ENCODE measurements at regions not wholly inside any gene's neighbourhood (a gene's known extent, or its start where the extent isn't known, plus 50 kb on each side); places are given as distances from the start of the nearest gene placed in this dataset.

DNA sequence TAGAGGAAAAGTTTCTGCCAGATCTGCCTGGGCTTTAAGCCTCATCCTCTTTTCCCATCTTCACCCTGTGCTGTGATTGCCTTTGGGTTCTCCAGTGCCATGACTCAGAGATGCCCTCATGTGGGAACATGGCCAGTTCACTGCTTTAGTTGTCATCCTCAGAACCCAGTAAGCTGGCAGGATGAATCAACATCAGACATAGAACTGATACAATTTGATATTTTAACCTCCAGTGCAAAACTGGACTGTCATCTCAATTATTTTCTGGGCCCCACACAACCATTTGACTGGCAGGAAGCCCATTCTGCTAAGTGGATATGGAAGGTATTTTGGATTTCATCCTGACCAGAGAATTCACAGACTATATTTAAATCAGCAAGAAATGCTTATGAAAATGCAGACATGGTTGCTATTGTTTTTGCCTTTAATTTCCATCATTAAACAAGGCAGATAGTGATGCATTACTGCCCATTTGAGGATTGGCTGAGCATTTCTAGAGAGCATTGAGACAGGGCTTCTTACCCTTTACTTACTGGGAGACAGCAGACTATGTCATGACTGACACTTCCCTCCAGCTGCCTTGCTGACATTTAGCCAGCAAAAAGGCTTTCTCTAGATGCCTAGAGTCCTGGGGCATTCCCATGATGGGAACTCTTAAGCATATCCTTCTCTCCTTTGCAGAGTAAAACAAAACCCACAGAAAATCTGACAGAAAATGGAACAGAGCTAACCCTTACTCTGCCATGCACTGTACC is 327.1 kb upstream of the MTNR1B start:
- DNase-seq = no peak
- intact Hi-C loops (cut with DNase I) = no loop called here

DNA sequence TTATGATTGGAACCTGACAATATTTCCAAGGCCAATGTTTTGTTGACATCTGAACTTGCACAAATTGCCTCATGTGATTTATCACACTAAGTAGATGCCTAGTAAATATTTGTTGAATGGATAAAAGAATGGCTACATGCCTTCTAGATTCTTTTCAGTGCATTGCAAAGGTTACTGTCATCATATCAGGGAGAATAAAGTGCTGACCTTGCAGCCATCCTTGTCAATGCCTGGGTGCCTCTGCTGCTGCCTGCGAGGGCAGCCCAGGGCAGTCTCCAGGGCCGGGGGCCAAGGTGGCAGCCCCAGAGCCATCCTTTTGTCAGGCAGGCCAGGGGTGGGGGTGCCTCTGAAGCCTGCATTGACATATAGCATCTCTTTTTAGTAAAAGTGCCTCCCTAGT is 325.6 kb upstream of the MTNR1B start:
- DNase-seq = no peak
- intact Hi-C loops (cut with DNase I) = no loop called here

DNA sequence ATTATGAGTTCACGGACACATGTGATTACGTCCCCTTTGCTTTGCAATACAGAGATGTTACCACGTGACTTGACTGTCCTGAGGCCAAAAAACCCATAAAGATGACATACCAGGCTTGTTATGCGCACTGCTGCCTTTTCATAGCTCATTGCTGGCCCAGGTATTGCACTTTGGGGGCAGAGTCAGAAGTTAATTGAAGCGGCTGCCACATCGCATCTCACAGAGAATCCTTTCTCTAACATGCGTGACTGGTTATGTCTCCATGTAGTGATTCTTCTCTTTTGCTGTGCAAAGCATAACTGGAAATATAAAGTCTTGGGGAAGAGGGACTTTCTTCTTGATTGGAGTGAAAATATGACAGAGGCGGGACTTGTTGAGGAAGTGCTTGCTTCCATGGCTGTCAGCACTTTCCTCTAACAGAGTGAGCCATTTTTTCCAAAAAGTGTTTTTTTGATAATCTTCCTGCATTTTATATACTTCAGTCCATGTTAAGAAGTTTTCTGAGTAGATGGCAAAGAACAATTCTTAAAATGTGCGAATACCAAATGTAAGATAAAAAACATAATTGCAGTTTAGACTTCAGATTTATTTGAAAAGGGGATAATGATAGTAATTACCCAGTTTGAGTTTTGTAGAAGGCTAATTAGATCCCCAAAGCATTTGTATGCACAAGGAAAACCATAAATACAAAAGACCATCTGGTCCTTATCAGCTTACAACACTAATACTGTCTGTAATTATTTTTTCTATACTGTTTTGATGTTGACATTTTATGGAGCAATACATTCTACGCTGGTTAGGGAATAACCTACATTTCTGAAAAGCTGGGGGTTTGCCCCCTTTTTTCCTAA is 324.6 kb upstream of the MTNR1B start:
- intact Hi-C loops (cut with DNase I) = no loop called here
- no peak for DNase-seq

DNA sequence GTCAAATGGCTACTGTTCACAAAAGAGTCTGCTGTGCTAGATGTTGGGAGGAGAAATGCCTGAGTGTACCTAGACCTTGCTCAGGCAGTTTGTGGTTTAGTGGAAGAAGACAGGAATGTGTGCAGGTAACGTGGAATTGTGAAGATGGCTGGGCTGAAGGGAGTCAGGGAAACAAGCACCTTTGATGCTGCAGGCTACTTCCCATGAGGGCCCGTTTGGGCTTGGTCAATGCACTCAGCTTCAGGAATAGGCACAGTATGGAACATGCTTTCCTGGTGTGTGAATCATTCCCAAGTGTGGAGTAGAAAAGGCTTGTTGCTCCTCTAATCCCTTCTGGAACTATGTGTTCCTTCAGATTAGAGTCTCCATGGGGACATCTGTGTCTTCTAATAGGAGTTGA is 318.3 kb upstream of the MTNR1B start:
- DNase-seq = no peak
- intact Hi-C loops (cut with DNase I) = no loop called here

DNA sequence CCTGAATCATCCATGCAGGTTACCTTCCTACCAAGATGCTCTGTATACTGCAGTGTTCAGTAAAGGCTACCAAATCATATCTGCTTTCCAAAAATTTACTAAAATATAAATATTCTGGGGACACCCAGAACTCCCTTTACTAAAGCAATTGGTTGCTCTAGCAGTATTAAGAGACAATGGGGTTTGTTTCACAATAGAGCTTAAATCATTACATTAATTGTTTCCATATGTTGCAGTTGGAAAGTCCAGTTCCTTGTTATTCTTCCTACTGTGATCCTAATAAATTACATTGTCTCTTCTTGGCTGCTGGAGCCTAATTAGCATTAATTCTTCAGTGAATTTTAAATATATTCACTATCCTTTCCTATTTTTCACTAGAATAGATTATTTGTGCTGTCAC is 316.0 kb upstream of the MTNR1B start:
- intact Hi-C loops (cut with DNase I) = no loop called here
- no peak for DNase-seq

DNA sequence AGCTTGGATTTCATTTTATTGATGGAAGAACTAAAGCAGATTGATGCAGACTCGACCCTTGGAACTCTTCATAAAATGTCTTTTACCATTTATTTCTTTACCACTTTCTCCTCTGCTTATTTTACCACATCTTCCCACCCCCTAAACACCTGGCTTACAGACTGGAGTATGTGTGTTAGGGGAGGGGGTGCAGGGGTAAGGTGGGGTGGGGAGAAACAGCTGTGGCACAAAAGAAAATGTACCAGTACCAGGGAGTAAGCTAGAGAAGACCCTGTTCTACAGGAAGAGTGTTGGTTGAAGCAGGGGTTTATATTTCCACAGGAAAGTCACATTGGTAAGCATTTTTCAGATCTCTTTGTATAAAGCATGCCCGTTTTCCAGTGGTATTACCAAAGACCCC is 312.7 kb upstream of the MTNR1B start:
- intact Hi-C loops (cut with DNase I) = no loop called here
- DNase-seq = no peak

DNA sequence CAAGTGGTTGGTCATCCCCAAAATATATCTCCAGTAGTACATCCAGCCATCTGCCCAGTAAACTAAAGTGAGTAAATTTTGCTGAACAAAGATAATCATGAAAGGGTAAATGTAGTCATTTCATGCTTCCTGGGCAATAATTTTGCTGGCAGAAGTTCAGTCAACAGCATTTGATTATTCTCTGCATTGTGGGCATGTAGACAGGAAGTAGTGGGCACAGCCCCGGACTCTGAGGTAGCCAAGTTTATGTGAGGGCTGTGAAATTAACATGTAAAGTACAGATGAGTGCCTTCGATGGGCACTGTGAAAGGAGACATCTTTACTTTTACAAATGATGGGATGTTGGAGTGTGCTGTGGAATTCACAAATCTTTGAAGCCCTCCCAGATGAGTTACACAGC is 312.2 kb upstream of the MTNR1B start:
- intact Hi-C loops (cut with DNase I) = no loop called here

DNA sequence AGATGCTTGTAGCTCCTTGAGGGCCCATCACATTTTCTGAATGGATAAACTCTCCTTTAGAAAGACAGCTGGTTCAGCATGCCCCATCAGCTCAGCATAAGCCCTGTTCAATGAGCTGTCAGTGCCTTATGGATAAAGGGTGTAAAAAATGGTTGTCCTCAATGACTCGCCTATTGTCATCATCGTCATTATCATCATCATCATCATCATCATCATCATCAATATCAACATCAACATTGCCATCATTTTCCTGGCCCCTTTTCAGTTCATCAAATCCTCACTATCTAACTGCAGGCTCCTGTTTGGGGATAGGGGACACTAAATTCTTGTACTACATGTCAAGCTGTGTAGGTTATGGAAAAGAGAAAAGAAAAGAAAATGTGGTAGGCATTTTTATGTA is 310.7 kb upstream of the MTNR1B start:
- no peak for DNase-seq
- intact Hi-C loops (cut with DNase I) = no loop called here

More for the DNA sequence above, 312.2 kb upstream of the MTNR1B start:
- DNase-seq = no peak

DNA sequence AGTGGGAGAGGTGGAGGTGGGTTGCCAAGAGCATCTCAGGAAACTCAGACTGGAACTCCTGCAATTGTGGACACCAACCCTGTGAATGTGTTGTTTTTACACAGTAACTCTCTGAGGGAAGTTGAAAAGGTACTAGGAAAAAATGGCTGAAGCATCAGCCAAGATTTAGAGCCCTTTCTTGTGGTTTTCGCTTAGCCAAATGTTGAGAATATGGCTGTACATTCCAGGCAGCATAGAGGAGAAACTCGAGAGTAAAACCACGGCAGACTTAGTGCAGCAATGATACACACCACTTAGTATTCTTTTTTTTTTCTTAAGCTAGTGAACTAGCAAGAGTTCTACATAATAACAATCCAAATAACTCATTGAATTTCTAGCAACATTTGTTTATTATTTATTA is 309.7 kb upstream of the MTNR1B start:
- intact Hi-C loops (cut with DNase I) = no loop called here
- DNase-seq = no peak

DNA sequence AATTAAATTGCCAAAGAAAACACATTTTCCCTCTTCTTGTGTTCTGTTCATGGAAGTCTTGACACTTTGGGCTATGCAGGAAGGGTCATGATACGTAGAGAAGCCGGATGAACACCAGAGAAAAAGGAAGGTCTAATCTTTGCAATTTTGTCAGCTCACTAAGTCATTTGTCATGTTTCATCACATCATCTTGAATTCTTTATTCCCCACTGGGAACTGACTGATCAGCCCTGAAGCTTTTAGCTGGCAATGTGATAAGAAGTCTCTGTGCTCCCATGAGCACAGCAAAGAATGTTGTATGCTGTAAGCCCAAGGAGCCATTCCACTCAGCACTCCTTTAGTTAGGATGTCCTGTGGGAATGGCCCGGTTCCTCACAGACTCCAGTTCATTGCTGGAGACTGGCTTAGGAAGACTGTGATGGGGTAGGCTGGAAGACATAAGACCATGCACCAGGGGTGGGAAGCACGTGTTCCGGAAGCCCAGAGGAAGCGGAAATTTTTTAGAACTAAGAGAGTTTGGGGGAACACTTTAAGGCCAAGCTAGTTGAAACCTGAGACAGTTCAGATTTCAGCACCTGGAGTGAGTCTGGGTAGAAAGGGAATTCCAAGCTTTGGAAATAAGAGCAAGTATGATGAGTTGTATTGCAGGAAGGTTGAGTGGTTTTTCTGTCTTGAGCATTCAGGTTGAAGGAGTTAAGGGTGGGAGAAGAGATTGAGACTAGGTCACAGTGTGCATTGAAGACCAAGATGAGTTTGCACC is 306.7 kb upstream of the MTNR1B start:
- intact Hi-C loops (cut with DNase I) = no loop called here
- DNase-seq = no peak

DNA sequence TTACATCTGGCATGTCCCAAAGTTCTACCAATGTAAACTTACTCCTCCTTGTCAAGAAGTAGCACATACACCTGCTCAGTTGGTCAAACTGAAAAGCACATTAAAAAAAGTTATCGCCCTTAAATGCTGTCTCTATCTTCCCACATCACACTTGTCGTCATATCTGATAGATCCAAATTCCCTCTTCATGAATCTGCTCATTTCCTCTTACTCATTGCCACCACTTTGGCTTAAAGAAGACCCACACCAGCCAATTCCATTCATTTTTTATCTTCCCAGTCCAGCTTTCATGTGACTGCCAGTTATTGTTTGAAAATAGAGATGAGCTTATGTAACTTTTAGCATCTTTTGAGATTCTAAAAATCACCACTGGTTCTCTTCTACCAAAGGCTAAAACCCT is 305.9 kb upstream of the MTNR1B start:
- intact Hi-C loops (cut with DNase I) = no loop called here
- DNase-seq = no peak

DNA sequence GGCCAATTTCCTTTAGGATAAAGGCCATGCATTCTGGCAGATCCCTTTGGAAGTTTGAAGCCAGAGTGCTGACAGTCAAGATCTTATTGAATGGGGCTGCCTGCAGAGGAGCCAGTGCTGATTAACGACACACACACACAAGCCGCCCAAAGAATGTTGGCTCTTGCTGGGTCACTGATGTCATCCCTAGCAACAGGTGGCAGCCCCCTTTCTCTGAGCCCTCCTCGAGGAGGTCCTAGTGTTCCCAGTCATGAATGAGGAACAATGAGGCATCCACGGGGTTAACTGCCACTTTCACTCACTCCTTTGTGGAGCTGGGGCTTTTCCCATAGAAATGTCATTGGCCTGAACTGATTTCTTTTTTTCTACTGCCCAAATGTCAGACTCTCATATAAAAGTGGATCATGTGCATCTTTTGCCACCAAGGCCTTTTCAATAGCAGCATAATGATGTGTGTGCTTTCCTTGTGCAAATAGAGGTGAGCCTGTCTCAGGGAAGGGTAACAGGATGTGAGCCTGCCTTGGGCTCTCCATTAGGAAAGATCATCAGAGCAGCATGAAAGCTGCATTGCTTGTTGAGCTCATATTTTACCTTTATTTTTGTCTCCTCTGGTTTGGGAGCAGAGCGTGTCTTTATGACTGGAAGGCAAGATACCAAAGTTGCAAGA is 301.8 kb upstream of the MTNR1B start:
- peak in 2 of 10 donors; percentile 6 to 45 for DNase-seq
- intact Hi-C loops (cut with DNase I) = no loop called here

DNA sequence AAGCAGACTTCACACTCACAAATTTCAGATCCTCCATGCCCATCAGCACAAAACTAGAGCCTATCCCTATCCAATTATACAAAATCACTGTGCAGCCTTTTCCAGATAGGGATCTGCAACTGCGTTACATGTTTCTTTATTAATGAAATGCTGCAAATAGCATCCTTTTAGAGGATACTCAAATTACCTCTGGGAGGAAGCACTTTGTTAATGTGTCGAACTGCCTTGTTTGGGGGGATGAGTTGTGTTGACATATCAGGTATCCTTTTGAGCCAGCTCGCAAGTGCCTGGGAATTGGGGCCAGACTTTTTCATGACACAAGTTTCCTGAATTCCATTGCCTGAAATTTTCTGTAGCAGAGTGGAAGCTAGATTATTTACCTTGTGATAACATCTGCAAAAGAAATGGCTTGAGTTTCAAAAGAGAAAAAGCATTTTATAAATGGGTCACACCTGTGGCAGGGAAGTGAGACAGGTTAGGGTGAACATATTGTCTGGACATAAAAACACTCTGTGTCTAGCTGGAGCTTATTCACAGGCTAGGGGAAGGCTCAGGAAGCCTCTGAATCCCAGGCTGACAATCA is 299.1 kb upstream of the MTNR1B start:
- intact Hi-C loops (cut with DNase I) = no loop called here

DNA sequence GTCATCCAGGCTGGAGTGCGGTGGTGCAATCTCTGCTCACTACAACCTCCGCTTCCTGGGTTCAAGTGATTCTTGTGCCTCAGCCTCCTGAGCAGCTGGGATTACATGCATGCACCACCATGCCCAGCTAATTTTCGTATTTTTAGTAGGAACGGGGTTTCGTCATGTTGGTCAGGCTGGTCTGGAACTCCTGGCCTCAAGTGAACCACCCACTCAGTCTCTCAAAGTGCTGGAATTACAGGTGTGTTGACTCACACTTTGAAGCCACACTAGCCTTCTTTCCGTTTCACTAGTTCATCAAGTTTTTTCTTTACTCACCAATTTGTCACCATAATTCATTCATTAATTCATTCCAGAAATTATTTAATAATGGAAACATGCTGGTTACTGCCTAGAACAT is 298.4 kb upstream of the MTNR1B start:
- no peak for DNase-seq
- intact Hi-C loops (cut with DNase I) = no loop called here

More for the DNA sequence above, 299.1 kb upstream of the MTNR1B start:
- no peak for DNase-seq

DNA sequence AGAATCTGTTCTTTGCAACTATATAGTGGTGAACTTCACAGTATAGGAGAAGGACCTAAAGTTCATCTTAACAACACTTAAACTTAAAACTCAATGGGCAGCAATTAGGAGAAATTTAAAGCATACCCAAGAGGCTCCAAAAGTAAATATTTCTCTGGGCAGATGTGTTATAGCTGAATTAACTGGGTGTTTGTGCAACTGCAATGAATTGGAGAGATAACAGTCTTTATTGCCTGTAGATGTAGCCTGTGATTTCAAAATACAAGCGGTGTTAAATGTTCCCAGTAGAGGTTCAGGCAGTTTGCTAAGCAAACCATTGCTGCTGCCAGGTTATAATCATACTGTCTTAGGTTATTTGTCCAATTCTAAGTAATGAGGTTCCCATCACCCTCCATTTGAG is 294.1 kb upstream of the MTNR1B start:
- intact Hi-C loops (cut with DNase I) = no loop called here
- DNase-seq = no peak

DNA sequence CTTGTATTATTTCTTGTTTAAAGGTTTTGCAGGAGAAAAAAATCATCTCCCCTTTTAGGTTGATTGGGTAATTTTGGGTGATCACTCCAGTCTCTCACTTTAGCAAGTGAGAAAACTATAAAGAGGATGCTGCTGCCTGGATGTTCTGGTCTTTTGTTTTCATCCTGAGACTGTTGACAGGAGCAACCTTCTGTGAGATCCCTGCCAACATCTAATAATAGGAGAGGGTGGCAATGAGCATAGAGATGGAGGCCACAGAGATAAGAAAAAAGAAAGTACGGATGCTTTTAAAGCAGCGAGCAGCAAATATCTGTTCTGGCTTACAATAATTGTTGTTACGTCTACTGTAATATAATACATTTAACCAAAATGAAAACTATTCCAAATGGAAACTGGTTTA is 293.6 kb upstream of the MTNR1B start:
- intact Hi-C loops (cut with DNase I) = no loop called here
- no peak for DNase-seq

DNA sequence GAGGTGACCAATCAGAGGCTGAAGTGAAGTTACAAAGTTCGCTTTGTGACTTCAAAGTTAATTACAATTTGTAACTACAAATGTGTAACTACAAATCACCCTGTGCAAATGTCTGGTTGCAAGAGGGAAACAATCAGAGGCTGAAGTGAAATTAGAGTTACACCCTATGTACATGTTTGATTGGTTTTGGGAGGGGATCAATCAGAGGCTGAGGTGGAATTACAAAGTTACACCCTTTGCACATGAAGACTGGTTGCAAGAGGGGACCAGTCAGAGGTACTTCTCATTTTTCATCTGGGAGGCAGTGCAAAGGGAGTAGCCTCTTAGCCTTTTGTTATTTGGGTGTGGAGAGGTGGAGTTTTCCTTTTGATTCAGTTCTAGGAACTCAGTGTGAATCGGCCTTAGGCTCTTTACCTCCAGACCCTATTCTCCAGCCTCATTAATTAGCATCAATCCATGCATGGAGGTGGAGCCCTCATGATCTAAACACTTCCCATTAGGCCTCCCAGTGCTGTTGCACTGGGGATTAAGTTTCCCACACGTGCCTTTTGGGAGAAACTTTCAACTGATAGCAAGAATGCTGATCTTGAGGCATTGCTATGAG is 291.3 kb upstream of the MTNR1B start:
- no peak for DNase-seq
- intact Hi-C loops (cut with DNase I) = no loop called here

DNA sequence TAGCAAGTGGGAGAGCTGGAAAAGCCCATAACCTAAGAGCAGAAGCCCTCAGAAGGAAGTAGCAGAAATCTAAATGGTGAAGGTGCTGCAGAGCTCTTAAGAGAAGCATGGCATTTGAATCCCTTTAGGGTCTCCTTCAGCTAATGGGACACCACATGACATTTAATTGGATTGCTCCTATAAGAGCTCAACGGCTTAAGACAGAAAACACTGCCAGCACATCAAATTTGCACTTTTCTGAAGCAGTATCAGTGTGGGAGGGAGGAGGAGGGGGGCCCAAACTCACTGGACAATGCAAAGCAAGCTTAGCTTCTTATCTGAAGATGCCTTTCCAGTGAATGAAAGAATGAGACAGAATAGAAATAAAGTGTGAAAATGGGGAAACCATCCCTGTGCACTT is 287.9 kb upstream of the MTNR1B start:
- no peak for DNase-seq
- intact Hi-C loops (cut with DNase I) = no loop called here

DNA sequence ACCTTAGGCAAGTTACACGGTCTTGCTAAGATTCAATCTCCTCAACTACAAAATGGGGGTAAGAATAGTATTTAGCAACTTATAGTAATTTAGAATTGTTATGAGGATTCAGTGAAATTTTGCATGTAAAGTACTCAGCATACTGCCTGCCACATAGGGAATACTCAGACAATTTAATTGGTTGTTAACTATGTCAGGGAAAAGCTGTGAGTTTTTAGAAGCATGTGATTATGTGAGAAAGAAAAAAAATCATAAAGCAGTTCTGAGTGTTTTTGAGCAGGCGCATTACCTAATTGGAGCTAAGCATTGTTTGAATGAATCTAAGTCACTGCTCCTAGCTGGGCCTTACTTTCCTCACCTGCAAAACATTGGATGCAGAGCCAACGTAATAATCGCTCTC is 287.3 kb upstream of the MTNR1B start:
- intact Hi-C loops (cut with DNase I) = no loop called here

DNA sequence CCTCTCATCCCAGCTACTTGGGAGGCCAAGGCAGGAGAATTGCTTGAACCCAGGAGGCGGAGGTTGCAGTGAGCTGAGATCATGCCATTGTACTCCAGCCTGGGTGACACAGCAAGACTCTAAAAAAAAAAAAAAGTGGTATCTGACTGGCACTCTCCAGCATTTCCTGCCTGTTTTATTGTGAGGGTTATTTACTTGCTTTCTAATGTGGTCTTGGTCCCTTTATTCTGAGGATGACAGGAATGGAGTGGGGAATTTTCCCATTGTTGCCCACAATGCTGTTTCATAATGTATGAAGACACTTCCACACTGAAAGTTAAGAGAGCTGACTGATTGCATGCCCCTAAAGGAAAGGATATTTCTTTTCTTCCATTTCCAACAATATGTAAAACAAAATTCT is 286.5 kb upstream of the MTNR1B start:
- intact Hi-C loops (cut with DNase I) = no loop called here

More for the DNA sequence above, 287.3 kb upstream of the MTNR1B start:
- DNase-seq = no peak

More for the DNA sequence above, 286.5 kb upstream of the MTNR1B start:
- DNase-seq = peak in 1 of 10 donors; percentile 7
